Spinal cord (tissue), 9 donors: ENCODE measurements at regions not wholly inside any gene's neighbourhood (a gene's known extent, or its start where the extent isn't known, plus 50 kb on each side); places are given as distances from the start of the nearest gene placed in this dataset.

Source experiments
- DNase-seq, 6 donors: peaks; one replicate each; pipeline versions ENCODE4 v3.0.0 to v3.0.0-alpha.2; 2013 to 2015; ENCODE audit warnings: low spot score in 6 of 6, low read depth in 4 of 6
- H3K27ac ChIP-seq: one replicate; pipeline ENCODE4 v1.5.1; 2013; ENCODE audit warnings: low read depth, low read length, control low read depth
- H3K27me3 ChIP-seq: one replicate; pipeline ENCODE4 v1.6.1; 2013; ENCODE audit warnings: low read length; ENCODE audit not compliant: control insufficient read depth, insufficient read depth
- H3K36me3 ChIP-seq: one replicate; pipeline ENCODE4 v1.6.1; 2013; ENCODE audit warnings: low read length; ENCODE audit not compliant: control insufficient read depth, insufficient read depth
- H3K4me1 ChIP-seq: one replicate; pipeline ENCODE4 v1.6.1; 2013; ENCODE audit warnings: low read length; ENCODE audit not compliant: control insufficient read depth, insufficient read depth
- H3K4me3 ChIP-seq: one replicate; pipeline ENCODE4 v1.5.1; 2013; ENCODE audit warnings: low read depth, low read length, control low read depth
- H3K9me3 ChIP-seq: one replicate; pipeline ENCODE4 v1.6.1; 2013; ENCODE audit warnings: low read length; ENCODE audit not compliant: control insufficient read depth, insufficient read depth
- WGBS: methylation state at CpG from one replicate; pipeline ENCODE4 v1.1.5; 2013; ENCODE audit warnings: missing lambda C conversion rate; ENCODE audit not compliant: insufficient coverage; 5-methylcytosine and 5-hydroxymethylcytosine counted together
- donor health status: healthy.

DNA sequence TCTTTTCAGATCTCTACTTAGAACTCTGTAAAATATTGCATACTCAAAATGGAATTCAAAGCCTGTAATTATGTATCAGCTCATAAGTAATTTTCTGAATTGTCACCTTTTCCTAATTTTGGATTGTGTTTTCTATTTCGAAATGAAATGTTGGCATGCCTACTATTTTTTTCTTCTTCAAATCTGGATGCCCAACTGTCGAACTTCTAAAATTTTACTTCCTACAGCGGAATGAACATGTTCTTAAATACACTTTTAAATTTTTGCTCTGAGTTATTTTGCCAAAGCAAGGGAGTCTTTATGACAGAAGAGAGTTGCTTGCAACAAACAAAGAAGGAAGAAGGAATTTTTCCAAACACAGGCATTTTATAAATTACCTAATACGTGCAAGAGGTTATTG is 336.0 kb downstream of the ADCYAP1 start:
- H3K9me3 ChIP-seq, result peaks cover 1% of the 10 kb centered on the region
- H3K36me3 ChIP-seq, result no peaks in the 10 kb centered on the region
- WGBS, result no CpG with 5 or more reads among the region's 4 CpGs
- peak in 1 of 6 donors; percentile 83 for DNase-seq
- H3K27ac ChIP-seq, result no peak overlapping the region
- H3K27me3 ChIP-seq, result no peaks in the 10 kb centered on the region
- H3K4me1 ChIP-seq, result no peaks in the 10 kb centered on the region
- H3K4me3 ChIP-seq, result no peak overlapping the region

DNA sequence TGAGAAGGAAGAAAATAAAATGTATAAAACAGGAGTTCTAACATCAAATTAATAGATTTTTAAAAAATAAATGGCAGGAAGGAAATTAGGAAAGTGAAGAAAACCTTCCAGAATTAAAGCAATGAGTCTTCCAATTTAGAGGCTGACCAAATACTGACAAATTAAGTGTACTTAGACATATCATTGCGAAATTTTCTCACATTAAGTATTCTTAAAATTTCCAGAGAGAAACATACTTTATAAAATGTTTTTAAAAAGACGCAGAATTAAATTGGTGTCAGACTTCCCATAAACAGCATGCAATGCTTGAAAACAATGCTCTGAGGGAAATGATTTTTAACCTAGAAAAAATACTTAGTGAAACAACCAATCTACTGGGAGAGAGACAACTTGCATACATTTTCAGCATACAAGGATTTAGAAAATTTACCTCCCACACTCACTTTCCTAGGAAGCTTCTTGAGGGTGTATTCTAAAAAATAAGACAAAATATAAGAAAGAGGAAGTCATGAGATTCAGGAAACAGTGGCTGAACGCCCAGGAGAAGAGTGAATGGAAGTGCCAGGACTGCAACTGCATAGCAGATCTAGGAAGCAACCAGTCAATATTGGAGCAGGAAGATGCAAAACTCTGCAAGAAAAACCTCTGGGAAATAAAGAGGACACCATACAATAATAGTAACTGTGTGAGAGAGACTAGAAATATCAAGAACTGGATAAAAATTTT is 339.9 kb downstream of the ADCYAP1 start:
- Histone ChIP-seq H3K9me3 (peaks cover 1% of the 10 kb centered on the region), H3K4me1 (peaks cover 3% of the 10 kb centered on the region), H3K27ac (no peak overlapping the region), H3K36me3 (no peaks in the 10 kb centered on the region), H3K27me3 (no peaks in the 10 kb centered on the region), H3K4me3 (no peak overlapping the region)
- DNase-seq, result no peak
- WGBS, result no CpG with 5 or more reads among the region's 3 CpGs

DNA sequence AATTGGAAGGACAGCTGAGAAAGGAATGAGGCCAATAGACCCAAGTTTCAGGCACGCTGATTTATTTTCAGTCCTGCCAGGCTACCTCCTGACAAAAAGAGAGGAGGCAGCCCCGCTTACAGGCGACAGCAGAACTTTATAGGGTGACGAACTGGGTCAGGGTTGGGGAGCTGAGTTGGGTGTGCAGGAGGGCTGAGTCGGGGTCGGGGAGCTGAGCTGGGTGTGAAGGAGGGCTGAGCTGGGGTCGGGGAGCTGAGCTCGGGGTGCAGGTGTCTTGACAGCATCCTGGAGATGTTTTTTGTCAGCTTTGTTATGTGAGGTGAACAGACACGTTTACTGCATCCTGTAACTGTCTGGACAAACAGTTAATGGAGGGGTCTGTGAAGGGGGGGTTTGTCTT is 342.2 kb downstream of the ADCYAP1 start:
- no peak overlapping the region for H3K27ac ChIP-seq
- no peak overlapping the region for H3K4me3 ChIP-seq
- peaks cover 1% of the 10 kb centered on the region for H3K9me3 ChIP-seq
- H3K27me3 ChIP-seq, result no peaks in the 10 kb centered on the region
- no peaks in the 10 kb centered on the region for H3K36me3 ChIP-seq
- WGBS, result 59% methylated on average over 9 of the region's 9 CpGs
- DNase-seq, result no peak
- H3K4me1 ChIP-seq, result peaks cover 3% of the 10 kb centered on the region

DNA sequence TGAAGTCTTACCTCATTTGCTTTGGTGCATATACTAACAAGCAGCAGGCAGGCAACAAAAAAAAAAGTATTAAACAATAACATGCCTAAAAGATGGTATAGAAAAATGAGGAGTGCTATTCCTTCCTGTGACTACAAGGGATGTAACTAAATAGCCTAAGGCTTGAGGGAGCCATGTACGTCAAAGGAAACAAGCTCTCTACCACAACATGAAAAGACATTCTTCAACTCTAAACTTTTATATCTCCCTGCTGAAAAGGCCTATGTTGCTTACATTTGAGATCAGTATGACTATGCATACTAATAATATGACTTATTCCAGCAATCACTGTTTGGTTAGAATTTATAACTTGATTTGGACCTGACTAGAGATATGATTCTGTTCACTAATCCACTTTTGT is 347.9 kb downstream of the ADCYAP1 start:
- Histone ChIP-seq H3K27ac (no peak overlapping the region), H3K9me3 (no peaks in the 10 kb centered on the region), H3K27me3 (no peaks in the 10 kb centered on the region), H3K4me1 (no peaks in the 10 kb centered on the region), H3K36me3 (no peaks in the 10 kb centered on the region), H3K4me3 (no peak overlapping the region)
- DNase-seq, result peak in 1 of 6 donors; percentile 32
- no CpG with 5 or more reads among the region's 1 CpG for WGBS

DNA sequence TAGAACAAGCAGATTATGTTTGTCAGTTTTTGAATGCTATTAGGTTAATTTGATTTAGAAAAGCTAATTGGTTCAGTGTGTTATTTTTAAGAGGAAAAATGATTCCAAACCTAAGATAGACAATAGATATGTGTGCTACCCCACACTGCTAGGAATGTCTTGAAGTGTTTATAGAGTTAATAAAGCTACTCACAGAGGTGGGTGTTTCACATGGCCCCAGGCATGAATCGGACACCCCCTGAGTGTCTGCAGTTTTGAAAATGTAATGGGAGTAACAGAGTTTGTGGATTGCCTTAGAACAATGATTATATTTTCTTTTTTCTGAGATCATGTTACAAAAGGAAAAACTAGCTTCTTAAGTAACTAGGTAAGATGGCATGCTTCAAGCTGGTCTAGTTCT is 348.3 kb downstream of the ADCYAP1 start:
- Histone ChIP-seq H3K4me1 (no peaks in the 10 kb centered on the region), H3K36me3 (no peaks in the 10 kb centered on the region), H3K27me3 (no peaks in the 10 kb centered on the region), H3K27ac (no peak overlapping the region), H3K9me3 (no peaks in the 10 kb centered on the region), H3K4me3 (no peak overlapping the region)
- WGBS, result no CpG with 5 or more reads among the region's 1 CpG
- no peak for DNase-seq

DNA sequence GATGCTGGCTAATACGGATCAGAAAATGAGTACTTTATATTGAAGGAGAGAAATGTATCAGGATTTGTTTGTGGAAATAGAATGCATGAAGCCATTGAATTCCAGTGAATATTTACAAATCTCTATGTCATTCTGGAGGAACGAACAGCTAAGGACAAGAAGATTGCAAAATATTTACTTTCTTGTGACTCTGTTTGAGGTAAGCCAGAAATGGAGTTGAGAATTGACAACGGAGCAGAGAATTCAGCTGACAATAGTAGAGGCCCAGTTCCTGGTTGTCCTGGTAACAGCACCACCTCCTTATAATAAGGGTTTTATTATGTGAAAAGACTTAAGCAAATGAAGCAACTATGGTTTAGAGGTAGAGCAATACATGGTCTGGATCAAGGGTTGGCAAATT is 349.2 kb downstream of the ADCYAP1 start:
- no CpG with 5 or more reads among the region's 3 CpGs for whole genome bisulfite sequencing

DNA sequence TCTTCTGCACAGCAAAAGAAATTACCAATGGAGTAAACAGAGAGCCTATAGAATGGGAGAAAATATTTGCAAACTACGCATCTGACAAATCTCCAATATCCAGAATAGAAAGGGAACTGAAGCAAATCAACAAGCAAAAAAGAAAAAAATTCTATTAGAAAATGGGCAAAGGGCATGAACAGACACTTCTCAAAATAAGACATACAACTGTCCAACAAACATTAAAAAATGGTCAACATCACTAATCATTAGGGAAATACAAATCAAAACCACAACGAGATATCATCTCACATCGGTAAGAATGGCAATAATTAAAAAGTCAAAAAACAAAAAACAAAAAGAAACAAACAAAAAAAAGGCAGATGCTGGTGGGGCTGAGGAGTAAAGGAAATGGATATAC is 356.4 kb downstream of the ADCYAP1 start:
- no peak for DNase-seq
- Histone ChIP-seq H3K27me3 (no peaks in the 10 kb centered on the region), H3K9me3 (peaks cover 3% of the 10 kb centered on the region), H3K27ac (no peak overlapping the region), H3K4me3 (no peak overlapping the region), H3K4me1 (no peaks in the 10 kb centered on the region), H3K36me3 (no peaks in the 10 kb centered on the region)
- no CpG with 5 or more reads among the region's 3 CpGs for WGBS

More for the DNA sequence above, 349.2 kb downstream of the ADCYAP1 start:
- Histone ChIP-seq H3K27me3 (no peaks in the 10 kb centered on the region), H3K27ac (no peak overlapping the region), H3K36me3 (no peaks in the 10 kb centered on the region), H3K9me3 (no peaks in the 10 kb centered on the region), H3K4me1 (no peaks in the 10 kb centered on the region), H3K4me3 (no peak overlapping the region)
- no peak for DNase-seq

DNA sequence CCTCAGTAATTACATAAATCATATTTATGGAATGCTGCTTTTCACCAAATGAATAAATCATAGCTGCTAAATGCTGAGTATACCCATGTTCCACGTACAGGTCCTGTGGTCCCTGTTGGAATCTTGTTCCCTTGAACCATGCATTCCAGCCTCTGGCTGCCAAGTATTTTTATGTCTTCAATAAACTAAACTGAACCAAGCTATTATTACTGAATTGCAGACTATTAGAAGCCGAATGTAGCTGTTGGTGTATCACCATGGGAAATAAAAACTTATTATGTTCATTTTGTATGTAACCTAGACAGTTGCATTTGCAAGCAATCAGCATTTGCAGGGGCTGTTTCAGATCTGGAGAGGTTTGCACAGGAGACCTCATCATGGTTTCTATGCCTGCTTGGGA is 362.4 kb downstream of the ADCYAP1 start:
- H3K4me3 ChIP-seq, result no peak overlapping the region
- no peak overlapping the region for H3K27ac ChIP-seq
- H3K4me1 ChIP-seq, result no peaks in the 10 kb centered on the region
- H3K27me3 ChIP-seq, result no peaks in the 10 kb centered on the region
- H3K36me3 ChIP-seq, result no peaks in the 10 kb centered on the region
- DNase-seq, result peak in 3 of 6 donors; percentile 32 to 94 (median 40)
- no CpG with 5 or more reads among the region's 2 CpGs for WGBS
- H3K9me3 ChIP-seq, result no peaks in the 10 kb centered on the region

DNA sequence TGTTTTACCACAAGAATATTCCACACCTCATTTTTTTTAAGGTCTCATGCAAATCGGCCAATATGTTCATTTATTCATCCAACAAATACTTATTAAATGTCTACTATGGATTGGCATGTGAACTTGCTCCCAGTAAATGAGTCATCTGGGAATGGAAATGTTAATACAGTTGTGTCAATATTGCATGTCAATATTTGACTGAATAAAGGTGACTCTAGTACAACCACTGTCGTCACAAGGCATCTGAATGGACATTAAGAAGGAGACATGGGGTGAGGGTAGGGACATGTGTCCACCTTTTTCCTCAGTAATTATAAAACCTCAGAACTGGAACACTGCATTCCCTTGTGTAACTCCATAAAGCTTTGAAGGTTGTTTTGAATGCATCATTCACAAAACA is 365.4 kb downstream of the ADCYAP1 start:
- Histone ChIP-seq H3K4me3 (no peak overlapping the region), H3K36me3 (no peaks in the 10 kb centered on the region), H3K27me3 (no peaks in the 10 kb centered on the region), H3K4me1 (no peaks in the 10 kb centered on the region), H3K9me3 (no peaks in the 10 kb centered on the region), H3K27ac (no peak overlapping the region)
- no CpG with 5 or more reads among the region's 2 CpGs for WGBS
- no peak for DNase-seq

DNA sequence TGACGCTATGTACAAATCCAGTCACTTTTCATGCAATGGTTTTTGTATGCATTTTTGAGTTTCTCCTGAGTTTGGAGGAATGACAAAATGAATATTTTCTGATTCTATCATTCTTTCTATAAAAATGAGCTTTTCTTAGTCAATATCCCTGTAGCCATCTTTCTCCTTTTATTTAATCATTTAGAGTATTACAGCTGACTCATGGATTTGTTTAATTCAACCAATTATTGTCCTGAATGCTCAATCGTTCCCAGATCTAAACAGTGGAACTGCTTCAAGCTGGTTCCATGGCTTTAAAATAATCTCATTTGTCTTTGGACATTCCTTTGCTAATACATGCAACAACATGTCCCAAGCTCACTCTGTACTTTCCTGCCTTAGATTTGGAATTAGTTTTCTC is 368.8 kb downstream of the ADCYAP1 start:
- Histone ChIP-seq H3K27ac (no peak overlapping the region), H3K27me3 (no peaks in the 10 kb centered on the region), H3K9me3 (no peaks in the 10 kb centered on the region), H3K4me3 (no peak overlapping the region), H3K4me1 (no peaks in the 10 kb centered on the region), H3K36me3 (no peaks in the 10 kb centered on the region)
- WGBS, result no CpG with 5 or more reads among the region's 2 CpGs
- no peak for DNase-seq
